Sigmoid colon (tissue), 6 donors: ENCODE measurements at regions not wholly inside any gene's neighbourhood (a gene's known extent, or its start where the extent isn't known, plus 50 kb on each side); places are given as distances from the start of the nearest gene placed in this dataset.

Experiments used
- DNase-seq: peaks from one replicate; pipeline ENCODE4 v3.0.0-alpha.2; 2019
- H3K27ac ChIP-seq, 4 donors: fragments of 200-600 bp; sonication (generic); one replicate each; pipeline ENCODE4 v1.5.1; 2016 to 2019; ENCODE audit warnings: mild to moderate bottlenecking in 1 of 4
- H3K27me3 ChIP-seq, 3 donors: fragments of 200-600 bp; sonication (generic); one replicate each; pipeline ENCODE4 v1.5.1; 2019; ENCODE audit warnings: mild to moderate bottlenecking in 1 of 3
- H3K36me3 ChIP-seq, 4 donors: fragments of 200-600 bp; sonication (generic); one replicate each; pipeline ENCODE4 v1.5.1; 2016 to 2019
- H3K4me1 ChIP-seq, 4 donors: fragments of 200-600 bp; sonication (generic); one replicate each; pipeline ENCODE4 v1.5.1; 2017 to 2019
- H3K4me3 ChIP-seq, 4 donors: fragments of 200-600 bp; sonication (generic); one replicate each; pipeline ENCODE4 v1.5.1; 2017 to 2019; ENCODE audit warnings: mild to moderate bottlenecking in 2 of 4, moderate library complexity in 1 of 4
- H3K9me3 ChIP-seq, 4 donors: fragments of 200-600 bp in 3 of 4; sonication (generic) in 3 of 4; one replicate each; pipeline versions ENCODE4 v1.5.1 to v1.6.1; 2013 to 2019
- EP300 ChIP-seq, 4 donors: sonication (generic); formaldehyde crosslinking; IDR thresholded peaks; one replicate each; pipeline ENCODE4 v1.6.1; 2017; ENCODE audit warnings: antibody characterized with exemption in 4 of 4
- POLR2A ChIP-seq, 2 donors: fragments of 450-650 bp; IDR thresholded peaks; one replicate each; pipeline ENCODE4 v1.6.1; 2016; ENCODE audit warnings: antibody characterized with exemption in 2 of 2, mild to moderate bottlenecking in 2 of 2, moderate library complexity in 2 of 2
- POLR2AphosphoS5 ChIP-seq, 4 donors: sonication (generic); formaldehyde crosslinking; IDR thresholded peaks; one replicate each; pipeline ENCODE4 v1.6.1; 2017; ENCODE audit warnings: antibody characterized with exemption in 4 of 4
- WGBS, 2 donors: extraction: QIAGEN DNeasy Blood & Tissue Kit; methylation state at CpG; one replicate each; pipeline ENCODE4 v1.1.7; 2013; 5-methylcytosine and 5-hydroxymethylcytosine counted together
- intact Hi-C: fragments of 100-400 bp; cut with DNase I; formaldehyde crosslinking; loops from one replicate; pipeline ENCODE4 v1.15.1; 2023
- TF ChIP-seq, protein P1 (sequence below), 4 experiments: fragments of 450-650 bp in 3 of 4; fragments of 200-600 bp in 1 of 4; IDR thresholded peaks; one replicate each; pipeline ENCODE4 v1.5.1; 2016 to 2019; ENCODE audit warnings: antibody characterized with exemption in 4 of 4, mild to moderate bottlenecking in 3 of 4, moderate library complexity in 2 of 4
- donor health status: healthy with polysubstance abuse.
- donor health status: healthy.

DNA sequence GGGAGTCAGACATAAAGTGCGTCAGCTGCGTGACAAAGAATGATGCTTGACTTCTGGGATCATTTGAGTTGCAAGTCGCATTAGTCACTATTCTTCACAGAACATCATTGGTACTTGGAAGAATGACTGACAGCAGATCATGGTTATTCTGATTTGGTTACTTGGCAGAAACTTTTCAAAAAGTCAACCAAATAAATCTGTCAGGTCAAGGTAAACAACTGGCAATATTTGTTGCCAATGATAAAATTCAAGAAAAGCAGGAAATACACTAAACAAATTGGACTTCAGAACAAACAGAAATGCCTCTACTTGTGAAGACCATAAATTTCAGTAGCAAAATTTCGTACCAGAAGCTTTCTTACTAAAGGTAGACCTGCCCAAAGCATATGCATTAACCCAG lies 221.6 kb downstream of the TFAP2A start:
- no peak overlapping the region for H3K27ac ChIP-seq
- H3K4me3 ChIP-seq, result no peak overlapping the region
- TF ChIP-seq POLR2AphosphoS5 (IDR thresholded peaks at IDR 0.05) (no peak), POLR2A (IDR thresholded peaks at IDR 0.05) (no peak), EP300 (IDR thresholded peaks at IDR 0.05) (no peak)
- TF ChIP-seq, protein P1, sequence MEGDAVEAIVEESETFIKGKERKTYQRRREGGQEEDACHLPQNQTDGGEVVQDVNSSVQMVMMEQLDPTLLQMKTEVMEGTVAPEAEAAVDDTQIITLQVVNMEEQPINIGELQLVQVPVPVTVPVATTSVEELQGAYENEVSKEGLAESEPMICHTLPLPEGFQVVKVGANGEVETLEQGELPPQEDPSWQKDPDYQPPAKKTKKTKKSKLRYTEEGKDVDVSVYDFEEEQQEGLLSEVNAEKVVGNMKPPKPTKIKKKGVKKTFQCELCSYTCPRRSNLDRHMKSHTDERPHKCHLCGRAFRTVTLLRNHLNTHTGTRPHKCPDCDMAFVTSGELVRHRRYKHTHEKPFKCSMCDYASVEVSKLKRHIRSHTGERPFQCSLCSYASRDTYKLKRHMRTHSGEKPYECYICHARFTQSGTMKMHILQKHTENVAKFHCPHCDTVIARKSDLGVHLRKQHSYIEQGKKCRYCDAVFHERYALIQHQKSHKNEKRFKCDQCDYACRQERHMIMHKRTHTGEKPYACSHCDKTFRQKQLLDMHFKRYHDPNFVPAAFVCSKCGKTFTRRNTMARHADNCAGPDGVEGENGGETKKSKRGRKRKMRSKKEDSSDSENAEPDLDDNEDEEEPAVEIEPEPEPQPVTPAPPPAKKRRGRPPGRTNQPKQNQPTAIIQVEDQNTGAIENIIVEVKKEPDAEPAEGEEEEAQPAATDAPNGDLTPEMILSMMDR (IDR thresholded peaks at IDR 0.05), result no peak
- H3K27me3 ChIP-seq, result no peaks in the 10 kb centered on the region
- no peak for DNase-seq
- H3K4me1 ChIP-seq, result peaks cover 0 to 3% (median 0%) of the 10 kb centered on the region in 4 donors
- H3K9me3 ChIP-seq, result no peaks in the 10 kb centered on the region
- intact Hi-C loops, result no loop called here
- WGBS, 2 donors, result 72 to 82% methylated on average over 4 of the region's 4 CpGs
- H3K36me3 ChIP-seq, result no peaks in the 10 kb centered on the region

DNA sequence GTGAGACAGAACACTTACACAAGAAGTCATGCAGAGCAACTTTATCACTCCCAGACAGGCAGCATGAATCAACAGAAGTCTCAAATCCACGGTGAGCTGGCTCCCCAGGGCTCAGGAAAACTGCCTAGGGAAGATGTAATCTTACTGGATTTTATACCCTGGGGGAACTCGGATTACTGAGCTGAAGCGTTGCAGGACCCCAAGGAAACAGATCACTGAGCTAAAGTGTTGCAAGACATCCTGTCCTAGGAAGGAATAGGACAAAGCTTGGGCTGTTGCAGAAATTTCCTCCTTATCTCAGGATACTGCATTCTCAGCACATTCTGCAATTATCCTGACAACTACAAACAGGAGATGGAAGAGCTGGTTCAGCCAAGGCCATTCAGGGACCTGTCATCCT lies 224.8 kb downstream of the TFAP2A start:
- H3K27me3 ChIP-seq, result no peaks in the 10 kb centered on the region
- WGBS, 2 donors, result 54 to 66% methylated on average over 3 of the region's 3 CpGs
- H3K4me3 ChIP-seq, result no peak overlapping the region
- H3K27ac ChIP-seq, result no peak overlapping the region
- TF ChIP-seq POLR2AphosphoS5 (IDR thresholded peaks at IDR 0.05), result no peak
- no peak for TF ChIP-seq EP300 (IDR thresholded peaks at IDR 0.05)
- TF ChIP-seq, protein P1 (IDR thresholded peaks at IDR 0.05), result no peak
- TF ChIP-seq POLR2A (IDR thresholded peaks at IDR 0.05), result no peak
- H3K36me3 ChIP-seq, result no peaks in the 10 kb centered on the region
- intact Hi-C loops, result no loop called here
- H3K4me1 ChIP-seq, result peaks cover 0 to 3% (median 1%) of the 10 kb centered on the region in 4 donors
- DNase-seq, result no peak
- H3K9me3 ChIP-seq, result no peaks in the 10 kb centered on the region

DNA sequence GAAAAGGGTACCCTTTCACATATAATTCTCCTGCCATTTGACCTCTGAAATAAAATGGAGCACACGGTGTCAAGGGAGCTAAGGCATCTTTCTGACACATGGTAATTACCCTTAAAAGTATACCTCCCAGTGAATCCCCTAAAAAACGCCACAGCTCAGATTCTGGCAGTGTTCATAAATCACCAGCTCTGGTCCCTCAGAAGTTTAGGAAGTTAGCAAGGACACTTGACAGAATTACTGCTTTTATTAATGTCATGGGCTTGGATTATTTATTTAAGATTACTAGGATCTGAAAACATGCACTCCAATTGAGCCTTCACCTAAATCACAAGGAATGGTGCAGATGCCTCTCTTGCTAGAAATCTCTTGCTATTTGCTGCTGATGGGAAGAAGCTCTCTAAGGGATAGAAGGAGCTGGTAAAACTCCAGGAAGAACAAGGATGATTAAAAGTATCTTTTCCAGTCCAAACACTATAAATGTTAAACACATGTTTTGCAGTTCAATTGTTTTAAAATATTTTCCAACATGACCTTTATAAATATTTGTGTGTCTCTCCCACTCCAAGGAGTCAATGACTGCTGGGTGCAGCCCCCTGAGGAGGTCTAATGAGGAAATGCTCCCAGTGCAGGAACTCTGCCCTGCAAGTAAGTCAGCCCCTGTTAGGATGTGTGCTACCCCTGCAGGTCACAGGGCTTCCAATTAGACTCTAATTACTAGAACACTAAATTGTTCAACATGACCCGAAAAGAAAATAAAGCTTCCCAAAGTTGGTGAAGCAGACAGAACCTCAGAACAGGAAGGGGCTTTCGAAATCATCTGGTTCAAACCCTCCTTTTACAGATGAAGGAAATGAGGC lies 230.3 kb downstream of the TFAP2A start:
- H3K9me3 ChIP-seq, result no peaks in the 10 kb centered on the region
- H3K27ac ChIP-seq, result no peak overlapping the region
- intact Hi-C loops, result no loop called here
- no peak for DNase-seq
- WGBS, 2 donors, result 33 to 37% methylated on average over 4 of the region's 4 CpGs
- H3K36me3 ChIP-seq, result no peaks in the 10 kb centered on the region
- TF ChIP-seq POLR2AphosphoS5 (IDR thresholded peaks at IDR 0.05) (no peak), EP300 (IDR thresholded peaks at IDR 0.05) (no peak), POLR2A (IDR thresholded peaks at IDR 0.05) (no peak)
- TF ChIP-seq, protein P1 (IDR thresholded peaks at IDR 0.05), result no peak
- no peak overlapping the region for H3K4me3 ChIP-seq
- peaks cover 0 to 14% (median 4%) of the 10 kb centered on the region in 4 donors for H3K4me1 ChIP-seq
- no peaks in the 10 kb centered on the region for H3K27me3 ChIP-seq

DNA sequence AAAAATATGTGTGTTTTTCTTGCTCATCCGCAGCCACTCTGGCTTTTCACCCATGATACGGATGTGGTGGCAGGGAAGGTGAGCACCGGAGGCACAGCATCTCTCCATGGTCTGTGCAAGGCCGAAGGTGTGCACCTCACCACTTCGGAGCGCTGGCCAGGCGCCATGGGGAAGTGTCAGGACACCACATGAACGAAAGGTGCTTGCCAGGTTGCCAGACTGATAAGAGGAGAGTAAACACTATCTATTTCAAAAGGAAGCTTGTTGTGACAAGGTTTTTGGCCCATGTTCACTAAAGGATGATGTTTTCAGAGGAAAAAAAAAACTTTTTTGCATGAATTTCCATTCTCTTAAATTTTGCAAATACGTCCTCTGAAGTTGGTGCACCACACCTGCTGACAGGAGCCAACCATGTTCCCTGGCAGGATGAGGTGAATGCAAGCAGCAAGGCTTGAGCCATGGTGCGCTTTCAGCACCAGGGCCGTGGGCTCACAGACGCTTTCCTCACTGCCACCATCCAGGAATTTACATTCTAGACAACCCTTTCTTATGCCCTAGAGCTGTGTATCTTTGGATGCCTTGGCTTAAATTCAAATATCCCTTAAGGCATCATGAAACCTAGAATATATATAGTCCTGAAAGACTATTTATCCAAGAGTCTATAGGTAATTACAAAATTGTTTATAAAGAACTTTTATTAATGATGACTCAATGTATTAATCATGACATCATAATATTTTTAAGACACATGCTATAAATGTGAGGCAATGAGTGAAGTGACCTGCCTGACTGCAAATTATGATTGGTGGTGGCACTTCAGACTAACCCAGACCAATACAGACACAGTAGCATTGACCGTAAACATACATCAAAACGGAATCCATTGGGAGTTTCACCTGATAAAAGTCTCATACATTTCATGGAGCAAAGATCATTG lies 234.5 kb downstream of the TFAP2A start:
- no peaks in the 10 kb centered on the region for H3K9me3 ChIP-seq
- 72 to 83% methylated on average over 14 of the region's 14 CpGs for WGBS, 2 donors
- no peaks in the 10 kb centered on the region for H3K36me3 ChIP-seq
- H3K27me3 ChIP-seq, result no peaks in the 10 kb centered on the region
- DNase-seq, result no peak
- H3K4me1 ChIP-seq, result peaks cover 0 to 14% (median 4%) of the 10 kb centered on the region in 4 donors
- H3K27ac ChIP-seq, result no peak overlapping the region
- H3K4me3 ChIP-seq, result no peak overlapping the region
- intact Hi-C loops, result no loop called here
- TF ChIP-seq EP300 (IDR thresholded peaks at IDR 0.05), result no peak
- TF ChIP-seq, protein P1 (IDR thresholded peaks at IDR 0.05), result no peak
- no peak for TF ChIP-seq POLR2AphosphoS5 (IDR thresholded peaks at IDR 0.05)
- no peak for TF ChIP-seq POLR2A (IDR thresholded peaks at IDR 0.05)
